Ishikawa (cell line): ENCODE measurements at regions not wholly inside any gene's neighbourhood (a gene's known extent, or its start where the extent isn't known, plus 50 kb on each side); places are given as distances from the start of the nearest gene placed in this dataset.

Experiments used
- CEBPB ChIP-seq: IDR thresholded peaks from 2 replicates; pipeline ENCODE4 v1.6.1; 2012
- CREB1 ChIP-seq: IDR thresholded peaks from 2 replicates; pipeline ENCODE4 v1.6.1; 2012; ENCODE audit warnings: low read depth
- EGR1 ChIP-seq: IDR thresholded peaks from 2 replicates; pipeline ENCODE4 v1.6.1; 2012
- EP300 ChIP-seq: IDR thresholded peaks from 2 replicates; pipeline ENCODE4 v1.6.1; 2012; ENCODE audit warnings: borderline replicate concordance
- FOXM1 ChIP-seq: IDR thresholded peaks from 2 replicates; pipeline ENCODE4 v1.6.1; 2012; ENCODE audit warnings: low read depth, borderline replicate concordance
- NFIC ChIP-seq: IDR thresholded peaks from 2 replicates; pipeline ENCODE4 v1.6.1; 2012
- RAD21 ChIP-seq: IDR thresholded peaks from 2 replicates; pipeline ENCODE4 v1.6.1; 2012; ENCODE audit warnings: low read depth
- TAF1 ChIP-seq: IDR thresholded peaks from 2 replicates; pipeline ENCODE4 v1.6.1; 2012; ENCODE audit warnings: low read depth, mild to moderate bottlenecking
- TEAD4 ChIP-seq: IDR thresholded peaks from 2 replicates; pipeline ENCODE4 v1.6.1; 2012
- YY1 ChIP-seq: IDR thresholded peaks from 2 replicates; pipeline ENCODE4 v1.6.1; 2012; ENCODE audit warnings: low read depth
- TF ChIP-seq, protein P1 (sequence below): IDR thresholded peaks from 2 replicates; pipeline ENCODE4 v1.6.1; 2012; ENCODE audit warnings: low read depth, mild to moderate bottlenecking
- TF ChIP-seq, protein P2 (sequence below): IDR thresholded peaks from 2 replicates; pipeline ENCODE4 v1.6.1; 2012
- TF ChIP-seq, protein P3 (sequence below): IDR thresholded peaks from 2 replicates; pipeline ENCODE4 v1.6.1; 2012

DNA sequence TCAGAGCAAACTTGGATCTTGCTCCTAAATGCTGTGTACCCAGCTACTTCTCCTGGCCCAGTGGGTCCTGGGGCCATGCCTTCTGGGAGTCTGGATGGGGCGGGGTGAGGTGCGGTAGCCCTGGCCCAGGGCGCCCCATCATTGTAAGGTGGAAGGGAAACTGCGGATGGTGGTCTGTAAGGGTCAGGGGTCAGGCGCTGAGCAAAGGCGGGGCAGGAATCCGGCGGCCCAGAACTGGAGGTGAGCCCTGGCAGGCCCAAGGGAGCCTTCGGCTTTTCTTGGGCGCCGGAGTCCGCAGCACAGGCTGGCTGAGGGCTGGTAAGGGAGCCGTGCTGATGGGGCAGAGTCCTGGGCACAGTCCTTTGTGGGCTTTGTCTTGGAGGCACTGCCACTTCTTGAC lies 66.5 kb upstream of the CTBP2 start:
- TF ChIP-seq TEAD4, result no peak
- TF ChIP-seq, protein P1, sequence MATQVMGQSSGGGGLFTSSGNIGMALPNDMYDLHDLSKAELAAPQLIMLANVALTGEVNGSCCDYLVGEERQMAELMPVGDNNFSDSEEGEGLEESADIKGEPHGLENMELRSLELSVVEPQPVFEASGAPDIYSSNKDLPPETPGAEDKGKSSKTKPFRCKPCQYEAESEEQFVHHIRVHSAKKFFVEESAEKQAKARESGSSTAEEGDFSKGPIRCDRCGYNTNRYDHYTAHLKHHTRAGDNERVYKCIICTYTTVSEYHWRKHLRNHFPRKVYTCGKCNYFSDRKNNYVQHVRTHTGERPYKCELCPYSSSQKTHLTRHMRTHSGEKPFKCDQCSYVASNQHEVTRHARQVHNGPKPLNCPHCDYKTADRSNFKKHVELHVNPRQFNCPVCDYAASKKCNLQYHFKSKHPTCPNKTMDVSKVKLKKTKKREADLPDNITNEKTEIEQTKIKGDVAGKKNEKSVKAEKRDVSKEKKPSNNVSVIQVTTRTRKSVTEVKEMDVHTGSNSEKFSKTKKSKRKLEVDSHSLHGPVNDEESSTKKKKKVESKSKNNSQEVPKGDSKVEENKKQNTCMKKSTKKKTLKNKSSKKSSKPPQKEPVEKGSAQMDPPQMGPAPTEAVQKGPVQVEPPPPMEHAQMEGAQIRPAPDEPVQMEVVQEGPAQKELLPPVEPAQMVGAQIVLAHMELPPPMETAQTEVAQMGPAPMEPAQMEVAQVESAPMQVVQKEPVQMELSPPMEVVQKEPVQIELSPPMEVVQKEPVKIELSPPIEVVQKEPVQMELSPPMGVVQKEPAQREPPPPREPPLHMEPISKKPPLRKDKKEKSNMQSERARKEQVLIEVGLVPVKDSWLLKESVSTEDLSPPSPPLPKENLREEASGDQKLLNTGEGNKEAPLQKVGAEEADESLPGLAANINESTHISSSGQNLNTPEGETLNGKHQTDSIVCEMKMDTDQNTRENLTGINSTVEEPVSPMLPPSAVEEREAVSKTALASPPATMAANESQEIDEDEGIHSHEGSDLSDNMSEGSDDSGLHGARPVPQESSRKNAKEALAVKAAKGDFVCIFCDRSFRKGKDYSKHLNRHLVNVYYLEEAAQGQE, result no peak
- TF ChIP-seq EP300, result no peak
- no peak for TF ChIP-seq EGR1
- no peak for TF ChIP-seq CEBPB
- TF ChIP-seq, protein P2, sequence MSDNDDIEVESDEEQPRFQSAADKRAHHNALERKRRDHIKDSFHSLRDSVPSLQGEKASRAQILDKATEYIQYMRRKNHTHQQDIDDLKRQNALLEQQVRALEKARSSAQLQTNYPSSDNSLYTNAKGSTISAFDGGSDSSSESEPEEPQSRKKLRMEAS, result no peak
- no peak for TF ChIP-seq TAF1
- TF ChIP-seq YY1, result no peak
- no peak for TF ChIP-seq NFIC
- TF ChIP-seq FOXM1, result no peak
- TF ChIP-seq RAD21, result no peak
- TF ChIP-seq, protein P3, sequence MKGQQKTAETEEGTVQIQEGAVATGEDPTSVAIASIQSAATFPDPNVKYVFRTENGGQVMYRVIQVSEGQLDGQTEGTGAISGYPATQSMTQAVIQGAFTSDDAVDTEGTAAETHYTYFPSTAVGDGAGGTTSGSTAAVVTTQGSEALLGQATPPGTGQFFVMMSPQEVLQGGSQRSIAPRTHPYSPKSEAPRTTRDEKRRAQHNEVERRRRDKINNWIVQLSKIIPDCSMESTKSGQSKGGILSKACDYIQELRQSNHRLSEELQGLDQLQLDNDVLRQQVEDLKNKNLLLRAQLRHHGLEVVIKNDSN, result no peak
- TF ChIP-seq CREB1, result no peak
